Lung microvascular endothelial cell (primary cell): ENCODE measurements at regions not wholly inside any gene's neighbourhood (a gene's known extent, or its start where the extent isn't known, plus 50 kb on each side); places are given as distances from the start of the nearest gene placed in this dataset.
"Not testable (repeated sequence)": the region's sequence is repeated elsewhere in the genome, so short reads cannot be mapped to it uniquely, and the experiment has no call there.

Source experiments
- DNase-seq, 2 donors: peaks; one replicate each; pipeline versions ENCODE4 v3.0.0 to v3.0.0-alpha.2; 2010; ENCODE audit warnings: low read depth in 2 of 2

DNA sequence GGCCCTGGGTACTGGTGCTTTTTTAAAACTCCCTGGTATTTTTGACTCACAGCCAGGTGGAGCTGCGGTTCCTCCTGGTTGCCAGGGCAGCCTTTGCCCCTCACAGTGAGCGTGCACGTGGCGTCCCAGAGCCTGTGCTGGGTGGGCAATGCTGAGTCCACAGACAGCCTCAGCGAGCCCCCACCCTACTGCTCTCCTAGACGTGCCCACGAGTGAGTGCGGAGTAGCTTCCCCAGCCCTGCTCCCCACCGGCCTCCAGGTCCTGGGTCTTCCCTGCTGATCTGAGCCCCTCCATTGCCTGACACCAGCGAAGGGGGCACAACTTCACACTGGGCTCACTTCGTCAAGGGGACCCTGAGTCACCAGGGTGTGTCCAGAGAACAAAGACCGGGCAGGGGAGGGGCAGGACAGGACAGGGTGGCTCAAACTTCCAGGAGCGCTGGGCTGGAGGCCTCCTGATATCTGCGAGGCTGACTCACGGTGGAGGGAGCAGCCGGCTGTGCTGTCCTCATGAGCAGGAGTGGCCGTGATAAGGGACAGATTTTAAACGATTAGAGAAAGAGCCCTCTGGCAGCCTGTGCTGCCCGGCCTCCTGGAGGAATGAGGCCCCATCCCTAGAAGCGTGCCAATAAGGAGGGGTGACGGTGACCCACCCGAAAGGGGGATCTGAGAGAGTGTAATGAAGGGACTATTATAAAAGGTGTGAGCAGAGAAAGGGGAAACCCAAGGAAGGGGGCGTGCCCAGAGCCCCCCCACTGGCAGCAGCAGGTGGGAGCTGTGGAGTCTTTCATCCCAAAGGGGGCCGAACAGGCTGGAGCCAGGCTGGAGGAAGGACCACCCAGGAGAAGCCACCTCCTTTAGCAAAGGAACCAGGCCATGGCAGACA is 129.3 kb upstream of the FGF3 start:
- peak in 1 of 2 donors; percentile 43 for DNase-seq

DNA sequence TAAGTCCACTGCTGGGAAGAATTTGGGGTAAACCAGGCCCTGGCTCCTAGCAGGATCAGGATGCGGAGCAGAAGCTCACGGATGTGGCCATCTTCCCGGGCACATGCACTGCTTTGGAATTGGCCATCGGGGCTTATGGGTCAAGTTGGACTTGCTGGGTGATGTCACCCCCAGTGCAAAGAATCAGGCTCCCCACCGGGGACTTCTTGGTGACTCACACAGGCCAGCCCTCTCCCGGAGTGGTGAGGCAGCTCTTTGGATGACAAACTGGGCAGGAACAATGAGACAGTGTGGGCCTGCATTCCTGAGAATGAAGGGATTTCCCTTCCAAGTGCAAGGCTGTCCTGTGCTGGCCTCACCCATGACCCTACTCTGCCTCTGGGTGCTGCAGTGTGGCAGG is 128.8 kb upstream of the ANO1 start:
- DNase-seq: peak; percentile 25 to 89

DNA sequence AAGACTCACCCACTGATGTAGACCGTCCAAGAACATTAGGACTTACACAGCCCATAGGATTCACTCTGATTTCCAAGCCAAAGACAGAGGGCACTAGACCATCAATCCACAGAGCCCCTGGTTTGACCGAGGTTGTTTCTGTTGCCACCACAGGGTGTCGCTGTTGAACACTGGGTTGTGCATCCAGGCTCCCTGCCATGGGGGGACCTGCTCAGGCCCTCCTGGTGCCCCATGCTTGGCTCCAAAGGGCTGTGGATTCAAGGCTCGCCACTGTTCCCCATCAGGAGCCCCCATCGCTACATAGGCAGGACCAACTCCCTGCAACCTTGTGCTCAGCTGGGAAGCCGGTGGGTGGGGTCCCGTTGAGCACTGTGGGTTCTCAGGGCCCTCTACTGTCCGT is 128.0 kb upstream of the ANO1 start:
- peak; percentile 29 to 36 for DNase-seq

DNA sequence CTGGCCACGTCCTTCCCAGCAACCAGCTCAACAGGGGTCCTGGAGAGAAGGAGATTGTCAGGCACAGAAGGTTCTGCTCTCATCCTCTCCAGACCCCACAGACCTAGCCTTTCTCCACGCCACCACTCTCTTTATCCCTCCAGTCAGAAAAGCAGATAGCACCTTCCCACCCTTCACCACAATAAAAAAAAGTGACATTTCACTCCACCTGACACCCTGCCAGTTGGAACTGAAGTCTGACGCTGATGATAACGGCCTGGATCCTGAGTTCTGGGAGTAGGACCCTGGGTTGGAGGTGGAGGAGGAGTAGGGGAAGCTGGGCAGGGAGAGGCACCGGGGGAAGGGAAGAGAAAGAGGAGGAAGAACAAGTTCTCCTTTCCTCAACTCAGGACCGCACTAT is 127.5 kb upstream of the ANO1 start:
- no peak for DNase-seq

DNA sequence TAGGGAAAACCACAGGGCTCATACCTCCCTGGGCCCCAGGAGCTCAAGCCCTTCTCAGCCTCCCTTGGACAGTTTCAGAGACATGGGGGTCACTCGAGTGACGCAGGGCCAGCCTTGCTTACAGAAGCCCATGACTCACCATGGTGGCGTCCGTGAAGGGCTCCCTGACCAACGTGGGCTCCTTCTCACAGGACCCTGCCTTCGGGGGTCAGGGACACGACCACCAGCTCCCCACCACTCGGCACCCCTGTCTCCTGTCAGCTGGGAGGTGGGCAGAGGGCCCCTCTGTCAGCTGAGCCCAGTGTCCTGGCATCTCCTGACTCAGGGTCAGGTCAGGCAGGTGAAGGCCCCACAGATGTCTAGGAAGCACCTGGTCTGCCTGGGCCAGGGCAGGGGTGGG is 126.3 kb upstream of the ANO1 start:
- DNase-seq: no peak

DNA sequence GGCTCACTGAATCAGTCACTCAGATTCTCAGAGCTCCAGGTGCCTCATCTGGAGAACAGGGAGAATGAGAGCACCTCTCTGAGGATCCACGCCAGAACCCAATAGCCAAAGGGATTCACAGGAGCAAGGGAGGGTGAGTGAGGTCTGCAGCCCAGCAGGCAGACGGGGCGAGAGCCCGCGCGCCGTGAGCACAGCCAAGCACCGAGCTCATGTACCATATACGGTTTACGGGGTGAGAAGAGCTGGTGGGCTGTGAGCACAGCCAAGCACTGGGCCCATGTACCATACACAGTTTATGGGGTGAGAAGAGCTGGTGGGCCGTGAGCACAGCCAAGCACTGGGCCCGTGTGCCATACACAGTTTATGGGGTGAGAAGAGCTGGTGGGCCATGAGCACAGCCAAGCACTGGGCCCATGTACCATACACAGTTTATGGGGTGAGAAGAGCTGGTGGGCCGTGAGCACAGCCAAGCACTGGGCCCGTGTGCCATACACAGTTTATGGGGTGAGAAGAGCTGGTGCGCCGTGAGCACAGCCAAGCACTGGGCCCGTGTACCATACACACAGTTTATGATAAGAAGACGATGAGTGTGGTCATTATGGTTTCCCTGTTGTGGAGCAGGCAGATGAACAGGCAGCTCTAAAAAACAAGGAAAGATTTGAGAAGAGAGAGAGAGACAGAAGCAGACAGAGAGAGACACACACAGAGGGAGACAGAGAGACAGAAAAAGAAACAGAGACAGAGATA is 125.7 kb upstream of the ANO1 start:
- DNase-seq: not testable (repeated sequence)

DNA sequence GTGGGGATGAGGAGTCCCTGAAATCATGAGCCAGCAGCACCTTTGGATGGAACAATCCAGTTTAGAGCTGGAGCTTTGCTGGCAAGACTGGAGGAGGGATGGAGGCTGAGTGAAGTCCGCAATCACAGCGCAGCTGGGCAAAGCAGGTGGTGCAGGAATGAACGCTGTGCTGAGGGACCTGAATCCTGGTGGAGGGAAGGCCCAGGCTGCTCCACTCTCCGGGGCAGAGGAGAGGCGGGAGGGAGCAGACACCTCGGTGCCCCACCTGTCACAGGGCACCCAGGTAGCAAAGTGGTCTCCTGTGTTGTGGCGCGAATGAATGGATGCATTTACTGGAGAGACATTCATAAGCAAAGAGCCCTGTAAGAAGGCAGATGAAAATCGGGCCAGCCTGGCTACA is 124.8 kb upstream of the ANO1 start:
- no peak for DNase-seq

DNA sequence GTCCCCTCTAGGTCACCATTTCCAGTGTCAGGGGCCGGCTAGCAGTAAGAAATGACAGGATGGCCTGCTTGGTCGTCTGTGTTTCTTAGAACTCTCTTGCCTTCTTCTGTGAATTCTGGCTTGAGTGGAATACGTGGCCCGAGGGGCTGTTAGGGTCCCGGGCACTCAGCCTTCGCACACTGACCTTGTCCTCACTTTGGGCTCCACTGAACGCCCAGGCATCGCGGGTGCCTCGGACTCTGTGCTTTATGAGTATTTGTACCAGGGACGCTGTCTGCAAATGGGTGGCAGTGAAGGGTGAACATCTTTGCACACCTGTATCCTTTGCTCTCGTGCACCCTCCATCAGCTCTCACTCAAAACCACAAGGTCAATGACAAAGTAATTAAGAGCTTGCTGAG is 123.4 kb upstream of the ANO1 start:
- DNase-seq: no peak

DNA sequence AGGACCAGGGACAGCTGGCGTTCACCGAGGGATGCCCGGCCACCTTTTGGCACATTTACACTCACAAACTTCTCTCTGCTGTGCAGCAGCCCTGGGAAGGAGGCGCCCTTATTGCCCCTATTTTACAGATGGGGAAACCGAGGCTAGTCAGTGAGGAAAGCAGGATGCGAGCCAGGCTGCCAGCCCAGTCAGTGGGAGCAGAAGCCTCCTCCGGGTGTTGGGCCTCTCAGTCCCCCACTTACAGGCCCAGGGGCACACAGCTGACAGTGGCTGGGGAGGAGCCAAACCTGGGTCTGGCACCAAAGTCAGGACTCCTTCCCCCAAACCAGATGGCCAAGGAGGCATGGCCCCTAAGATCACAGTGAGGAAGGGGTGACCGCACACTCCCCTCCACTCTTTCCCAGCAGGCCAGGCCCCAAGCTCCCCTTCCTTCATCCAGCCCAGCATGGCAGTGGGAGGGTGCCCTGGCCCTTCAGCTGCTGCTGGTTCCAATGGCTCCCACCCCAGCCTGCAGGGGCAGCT is 121.4 kb upstream of the ANO1 start:
- DNase-seq: no peak

DNA sequence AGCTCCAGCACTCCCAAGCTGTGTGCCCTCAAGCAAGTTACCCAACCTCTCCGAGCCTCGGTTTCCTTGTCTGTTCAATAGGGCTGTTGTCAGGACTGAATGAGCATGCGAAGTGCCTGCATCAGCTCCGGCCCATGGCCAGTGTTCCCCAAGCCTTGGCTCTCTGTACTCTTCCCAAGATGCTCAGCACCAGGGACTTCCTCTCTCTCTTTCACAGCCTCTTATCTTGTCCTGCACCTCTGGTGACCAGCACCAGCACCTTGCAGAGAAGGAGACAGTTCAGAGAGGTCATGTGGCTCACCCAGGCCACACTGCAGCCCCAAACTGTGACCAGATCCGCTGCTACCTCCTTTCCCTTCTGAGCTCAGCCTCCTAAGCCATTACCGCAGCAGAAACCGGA is 120.3 kb upstream of the ANO1 start:
- no peak for DNase-seq

DNA sequence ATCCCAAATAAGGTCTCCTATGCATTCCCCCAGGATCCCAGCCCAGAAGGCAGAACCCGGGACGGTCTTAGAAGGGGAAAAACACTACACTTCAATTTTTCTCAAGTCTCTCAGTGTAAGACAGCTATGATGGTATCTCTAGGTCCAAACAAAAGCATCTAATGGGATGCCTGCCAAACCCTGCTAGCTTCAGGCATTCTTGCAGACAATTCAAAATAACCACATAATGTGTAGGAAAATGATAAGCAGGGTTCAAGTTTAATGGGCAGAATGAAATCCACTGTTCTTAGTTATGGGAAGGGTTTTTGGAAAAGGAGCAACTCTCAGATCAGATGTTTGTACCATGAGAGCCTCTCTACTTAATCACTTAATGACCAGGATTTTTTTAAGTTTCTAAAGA is 119.8 kb upstream of the ANO1 start:
- DNase-seq: no peak

DNA sequence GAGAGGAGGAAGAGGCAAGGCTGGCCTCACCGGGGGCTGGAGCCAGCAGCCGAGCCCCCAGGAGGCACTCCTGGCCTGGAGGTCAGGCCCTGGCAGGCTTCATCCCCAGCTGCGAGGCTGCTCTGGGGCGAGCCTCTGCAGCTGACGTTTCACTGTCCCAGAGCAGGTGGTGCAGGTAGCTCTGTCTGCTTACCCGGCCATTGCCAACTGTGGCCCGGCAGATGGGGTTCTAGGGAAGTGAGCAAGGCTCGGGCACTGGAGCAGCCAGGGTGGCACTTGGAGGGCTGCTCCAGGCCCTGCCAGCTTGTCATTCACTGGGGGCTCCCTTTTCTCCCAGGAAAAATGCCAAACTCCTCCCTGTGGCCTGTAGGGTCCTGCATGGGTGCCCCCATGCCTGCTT is 118.7 kb upstream of the ANO1 start:
- no peak for DNase-seq

DNA sequence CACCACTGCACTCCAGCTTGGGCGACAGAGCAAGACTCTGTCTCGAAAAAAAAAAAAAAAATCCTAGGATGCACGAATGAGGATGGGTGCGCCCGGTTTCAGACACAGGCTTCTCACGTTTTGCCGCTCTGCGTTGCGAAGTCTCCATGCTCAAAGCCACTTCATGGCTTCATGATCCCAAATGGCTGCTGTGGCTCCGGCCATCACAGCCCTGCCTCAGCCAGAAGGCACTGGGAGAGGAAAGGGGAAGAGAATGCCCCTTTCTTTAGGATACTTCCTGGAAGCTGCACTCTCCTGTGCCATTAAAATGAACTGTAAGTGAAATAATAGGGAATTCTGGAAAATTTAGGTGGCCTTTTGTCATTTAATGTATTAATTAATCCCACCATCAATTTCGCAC is 116.4 kb upstream of the ANO1 start:
- DNase-seq: no peak

DNA sequence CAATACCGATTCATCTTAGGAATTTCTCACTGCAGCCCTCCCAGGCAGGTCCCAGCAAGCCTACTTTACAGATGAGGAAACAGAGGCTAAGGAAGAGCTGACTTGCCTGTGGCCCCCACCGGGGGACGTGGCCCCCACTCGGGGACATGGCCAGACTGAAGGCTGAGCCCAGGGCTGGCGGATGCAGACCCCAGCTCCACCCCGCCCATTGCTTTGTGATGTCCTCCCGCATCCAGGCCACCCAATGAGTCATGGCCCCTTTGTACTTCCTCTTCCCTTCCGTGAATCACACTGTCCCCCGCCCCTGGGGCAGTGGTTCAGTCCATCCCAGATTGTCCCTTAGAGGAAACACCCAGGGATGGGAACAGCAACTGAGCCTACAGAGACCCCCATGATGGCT is 116.0 kb upstream of the ANO1 start:
- DNase-seq: peak; percentile 68 to 79

DNA sequence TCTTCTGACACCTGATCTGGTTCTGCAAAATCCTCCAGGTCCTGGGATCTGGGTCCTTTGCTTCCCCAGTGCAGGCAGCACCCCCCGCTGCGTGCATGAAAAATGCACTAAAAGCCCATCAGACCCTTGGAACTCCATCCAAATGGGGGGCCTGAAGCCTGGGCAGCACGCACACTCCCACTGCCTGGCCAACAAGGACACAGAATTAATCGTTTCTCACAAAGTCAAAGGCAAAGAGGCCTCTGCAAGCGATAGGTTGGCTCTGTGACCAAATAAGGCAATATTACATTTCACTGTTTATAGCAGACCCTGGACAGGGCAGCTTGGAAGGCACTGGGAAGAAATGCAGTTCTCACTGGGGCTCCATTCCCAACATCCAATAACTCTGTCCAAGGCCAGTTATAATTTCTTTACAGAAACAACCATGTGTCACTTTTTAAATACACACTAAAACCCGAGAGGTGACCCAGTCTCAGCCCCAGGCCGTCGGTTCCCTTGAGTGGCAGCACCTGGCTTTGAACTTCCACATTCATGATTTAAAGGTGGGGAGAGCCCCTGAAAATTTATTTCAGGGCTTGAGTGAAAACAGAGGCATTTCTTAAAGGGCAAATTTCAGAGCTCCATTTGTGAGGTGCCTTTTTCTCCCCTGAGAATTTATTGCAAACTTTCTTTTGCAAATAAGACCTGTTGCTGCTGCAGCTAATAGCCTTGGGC is 114.4 kb upstream of the ANO1 start:
- no peak for DNase-seq

DNA sequence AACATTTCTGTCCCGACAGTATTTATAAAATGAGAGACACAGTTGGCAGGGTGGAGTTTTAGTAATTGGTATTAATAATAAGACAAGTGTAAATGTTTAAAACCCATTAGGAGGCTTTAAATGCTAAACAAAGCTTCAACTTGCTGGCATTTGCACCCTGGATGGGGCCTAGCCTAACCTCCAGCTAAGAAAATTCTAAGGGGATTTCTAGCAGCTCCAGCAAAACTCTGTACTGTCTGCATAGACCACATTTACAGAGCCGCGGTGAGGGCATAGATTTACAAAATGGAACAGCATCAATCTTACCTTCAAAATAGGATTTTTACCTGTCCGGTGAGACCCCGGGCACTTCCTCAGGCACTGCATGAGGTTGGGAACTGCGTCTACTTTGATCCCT is 113.9 kb upstream of the ANO1 start:
- DNase-seq: no peak

DNA sequence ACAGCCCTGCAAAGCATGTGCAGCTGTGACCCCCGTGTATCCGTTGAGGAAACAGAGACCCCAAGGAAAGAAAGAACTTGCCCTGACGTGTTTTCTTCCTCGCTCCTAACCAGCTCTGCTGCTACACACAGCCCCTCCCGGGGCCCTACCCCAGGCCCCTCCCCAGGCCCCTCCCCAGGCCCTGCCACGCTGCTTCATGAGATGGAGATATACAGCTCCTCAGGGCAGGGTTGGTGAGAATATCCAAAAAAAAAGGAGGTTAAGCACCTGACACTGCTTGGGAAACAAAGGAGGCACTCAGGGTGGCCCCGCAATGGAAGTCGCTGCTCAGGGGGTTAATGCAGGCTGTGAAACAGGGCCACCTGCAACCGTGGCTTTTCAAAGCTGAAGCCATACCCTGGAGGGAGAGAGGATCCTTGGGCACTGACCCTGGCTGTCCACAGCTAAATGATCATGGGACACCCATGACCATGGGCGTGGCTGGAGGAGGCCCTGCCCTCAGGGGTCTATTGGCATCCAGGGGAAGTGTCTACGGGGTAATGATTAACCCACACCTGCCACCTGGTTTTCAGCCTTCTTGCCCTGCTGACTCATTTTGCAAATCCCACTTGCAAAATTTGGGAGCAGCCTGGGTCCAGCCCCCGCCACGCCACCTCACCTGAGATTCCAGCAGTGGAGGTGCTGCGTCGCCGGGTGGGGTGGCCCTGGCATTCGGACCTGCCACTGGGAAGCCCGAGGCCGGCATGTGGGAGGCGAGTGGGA is 112.1 kb upstream of the ANO1 start:
- DNase-seq: no peak

DNA sequence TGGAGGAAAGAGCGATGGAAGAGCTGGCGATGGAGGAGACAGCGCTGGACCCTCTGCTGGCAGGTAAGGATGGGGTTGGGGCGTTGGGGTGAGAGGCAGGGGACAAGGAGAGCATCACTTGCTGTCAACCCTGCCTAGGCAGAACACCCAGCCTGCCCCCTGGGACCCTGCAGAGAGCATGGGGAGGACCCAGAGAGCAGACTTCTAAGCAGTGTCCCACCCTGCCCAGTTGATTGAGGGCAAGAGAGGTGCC is 111.6 kb upstream of the ANO1 start:
- no peak for DNase-seq

DNA sequence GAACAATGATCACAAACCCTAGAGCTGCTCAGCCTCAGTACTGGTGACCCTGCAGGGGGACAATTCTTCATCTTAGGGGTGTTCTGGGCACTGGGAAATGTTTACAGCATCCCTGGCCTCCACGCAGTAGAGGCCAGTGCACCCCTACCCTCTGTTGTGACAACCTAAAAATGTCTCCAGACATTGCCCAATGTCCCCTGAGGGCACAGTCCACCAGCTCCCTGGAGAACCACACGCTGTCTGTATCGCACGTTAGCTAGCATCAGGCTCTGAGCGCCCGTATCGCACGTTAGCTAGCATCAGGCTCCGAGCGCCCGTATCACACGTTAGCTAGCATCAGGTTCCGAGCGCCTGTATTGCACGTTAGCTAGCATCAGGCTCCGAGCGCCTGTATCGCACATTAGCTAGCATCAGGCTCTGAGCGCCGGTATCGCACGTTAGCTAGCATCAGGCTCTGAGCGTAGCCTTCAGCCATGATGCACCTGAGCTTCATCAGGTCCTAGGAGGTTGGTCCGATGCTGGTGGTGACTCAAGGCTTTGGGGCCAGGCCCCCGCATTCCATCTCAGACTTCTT is 111.1 kb upstream of the ANO1 start:
- DNase-seq: no peak

DNA sequence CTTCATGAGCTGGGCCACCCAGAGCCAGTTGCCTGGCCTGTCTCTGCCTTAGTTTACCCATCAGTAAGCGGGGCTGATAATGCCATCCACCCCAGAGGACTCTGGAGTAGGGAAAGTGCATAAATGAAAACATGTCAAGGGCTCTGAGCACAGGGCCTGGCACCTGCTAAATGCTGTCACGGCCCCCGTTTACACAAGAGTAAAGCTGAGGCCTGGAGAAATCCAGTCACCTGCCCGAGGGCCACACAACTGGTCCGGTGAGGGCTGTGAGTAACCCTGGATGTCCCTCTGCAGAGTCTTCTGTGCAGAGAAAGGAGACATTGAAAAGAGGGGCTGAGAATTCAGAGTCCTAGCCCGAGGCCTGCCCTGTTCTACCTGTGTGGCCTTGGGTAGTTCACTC is 110.6 kb upstream of the ANO1 start:
- no peak for DNase-seq
